B cell (primary cell): ENCODE measurements at regions not wholly inside any gene's neighbourhood (a gene's known extent, or its start where the extent isn't known, plus 50 kb on each side); places are given as distances from the start of the nearest gene placed in this dataset.

Experiments used
- CTCF ChIP-seq: fragments of 200-600 bp; IDR thresholded peaks from one replicate; pipeline ENCODE4 v1.8.0; 2022; ENCODE audit warnings: antibody characterized with exemption, mild to moderate bottlenecking
- EZH2 ChIP-seq: IDR thresholded peaks from 2 replicates; pipeline ENCODE4 v1.6.1; 2012; ENCODE audit warnings: borderline replicate concordance, low read depth, mild to moderate bottlenecking, moderate library complexity, low read length; ENCODE audit not compliant: insufficient read depth, poor library complexity, severe bottlenecking

GRCh38 chrX:97672608-97673007 is 788.9 kb downstream of the RPA4 start:
- TF ChIP-seq CTCF (no peak), EZH2 (no peak)
